ENCODE measurements at regions not wholly inside any gene's neighbourhood (a gene's known extent, or its start where the extent isn't known, plus 50 kb on each side); places are given as distances from the start of the nearest gene placed in this dataset.

- H3K4ac ChIP-seq (ENCODE audit: low read depth, low read length) = no peak overlapping the region
- H3K9me3 ChIP-seq (ENCODE audit: control insufficient read depth, low read depth, low read length) = no peaks in the 10 kb centered on the region
- H2AFZ ChIP-seq (ENCODE audit: low read length) = no peak overlapping the region
- H3K56ac ChIP-seq (ENCODE audit: insufficient read length, low read depth, low read length) = no peak overlapping the region
- no peaks in the 10 kb centered on the region for H4K20me1 ChIP-seq (ENCODE audit: control insufficient read depth, insufficient read depth, insufficient read length)
- H4K91ac ChIP-seq (ENCODE audit: insufficient read length, low read depth, low read length) = no peak overlapping the region
- no peak overlapping the region for H4K8ac ChIP-seq (replicated peaks; ENCODE audit: insufficient read length, low read depth, low read length)
- H3K79me1 ChIP-seq (ENCODE audit: insufficient read depth, low read depth, low read length, poor library complexity, severe bottlenecking) = no peaks in the 10 kb centered on the region
- no peaks in the 10 kb centered on the region for H3K23me2 ChIP-seq (ENCODE audit: insufficient read length, low read depth, low read length, poor library complexity, severe bottlenecking)
- Mint-ChIP-seq H3K27ac (no peak overlapping the region), H3K36me3 (ENCODE audit: insufficient read depth in 1 of 3, low read depth in 3 of 3) (no peaks in the 10 kb centered on the region), H3K27me3 (ENCODE audit: low read depth) (no peaks in the 10 kb centered on the region), H3K9me3 (no peaks in the 10 kb centered on the region), H3K4me3 (no peak overlapping the region), H3K4me1 (peaks cover 17 to 22% of the 10 kb centered on the region in 2 experiments)
- H3K14ac ChIP-seq (ENCODE audit: insufficient read depth, low read length) = no peak overlapping the region
- H4K5ac ChIP-seq (ENCODE audit: insufficient read length, low read depth, low read length) = no peak overlapping the region
- TF ChIP-seq, protein P1, sequence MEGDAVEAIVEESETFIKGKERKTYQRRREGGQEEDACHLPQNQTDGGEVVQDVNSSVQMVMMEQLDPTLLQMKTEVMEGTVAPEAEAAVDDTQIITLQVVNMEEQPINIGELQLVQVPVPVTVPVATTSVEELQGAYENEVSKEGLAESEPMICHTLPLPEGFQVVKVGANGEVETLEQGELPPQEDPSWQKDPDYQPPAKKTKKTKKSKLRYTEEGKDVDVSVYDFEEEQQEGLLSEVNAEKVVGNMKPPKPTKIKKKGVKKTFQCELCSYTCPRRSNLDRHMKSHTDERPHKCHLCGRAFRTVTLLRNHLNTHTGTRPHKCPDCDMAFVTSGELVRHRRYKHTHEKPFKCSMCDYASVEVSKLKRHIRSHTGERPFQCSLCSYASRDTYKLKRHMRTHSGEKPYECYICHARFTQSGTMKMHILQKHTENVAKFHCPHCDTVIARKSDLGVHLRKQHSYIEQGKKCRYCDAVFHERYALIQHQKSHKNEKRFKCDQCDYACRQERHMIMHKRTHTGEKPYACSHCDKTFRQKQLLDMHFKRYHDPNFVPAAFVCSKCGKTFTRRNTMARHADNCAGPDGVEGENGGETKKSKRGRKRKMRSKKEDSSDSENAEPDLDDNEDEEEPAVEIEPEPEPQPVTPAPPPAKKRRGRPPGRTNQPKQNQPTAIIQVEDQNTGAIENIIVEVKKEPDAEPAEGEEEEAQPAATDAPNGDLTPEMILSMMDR (conservative IDR thresholded peaks at IDR 0.05) = no peak
- H2BK5ac ChIP-seq (ENCODE audit: insufficient read length, low read length) = no peak overlapping the region
- no peak overlapping the region for H2BK20ac ChIP-seq (ENCODE audit: low read depth, low read length, poor library complexity, severe bottlenecking)
- H3K23ac ChIP-seq (ENCODE audit: insufficient read length, low read depth, low read length) = no peak overlapping the region
- H2BK12ac ChIP-seq (ENCODE audit: insufficient read length, low read depth, low read length) = no peak overlapping the region
- H3K79me2 ChIP-seq (ENCODE audit: insufficient read depth, low read length) = no peaks in the 10 kb centered on the region
- H2BK120ac ChIP-seq (ENCODE audit: low read depth, low read length, poor library complexity, severe bottlenecking) = no peak overlapping the region
- H3T11ph ChIP-seq (ENCODE audit: low read length) = no peak overlapping the region
- H3K27me3 ChIP-seq (ENCODE audit: insufficient read depth, low read length) = no peaks in the 10 kb centered on the region
- no peak overlapping the region for H3K9ac ChIP-seq (ENCODE audit: extremely low read depth, insufficient read length, low read length)
- no peak overlapping the region for H3K18ac ChIP-seq (ENCODE audit: insufficient read length, low read depth, low read length)
- no peak for DNase-seq
- no CpG with 5 or more reads among the region's 2 CpGs for WGBS (ENCODE audit: extremely low coverage, insufficient read length, low lambda C conversion rate)
- no peaks in the 10 kb centered on the region for H3K4me1 ChIP-seq (ENCODE audit: insufficient read depth, low read length)
- no peak overlapping the region for H3K4me2 ChIP-seq (ENCODE audit: insufficient read depth, insufficient read length, low read length)
- H2AK5ac ChIP-seq (ENCODE audit: insufficient read length, low read length) = no peak overlapping the region
- H2BK15ac ChIP-seq (ENCODE audit: low read depth, low read length) = no peak overlapping the region
- no peak overlapping the region for H3K27ac ChIP-seq (ENCODE audit: insufficient read length, low read depth, low read length)
Measured at GRCh38 chr6:126524811-126525326, 185.0 kb downstream of the CENPW start.

Data from H9 (cell line).